Cardiac fibroblast (primary cell): ENCODE measurements at regions not wholly inside any gene's neighbourhood (a gene's known extent, or its start where the extent isn't known, plus 50 kb on each side); places are given as distances from the start of the nearest gene placed in this dataset.

Experiments
- DNase-seq, 2 donors: peaks; one replicate each; pipeline versions ENCODE4 v3.0.0 to v3.0.0-alpha.2; 2010; ENCODE audit warnings: low read depth in 2 of 2
- H3K4me3 ChIP-seq, 2 donors: replicated peaks in 1 of 2; 1 replicate in 1 of 2; 2 replicates in 1 of 2; pipeline ENCODE4 v1.5.1; 2011; ENCODE audit warnings: low read depth in 2 of 2, low read length in 2 of 2, mild to moderate bottlenecking in 2 of 2, moderate library complexity in 1 of 2
- TF ChIP-seq, protein P1 (sequence below): IDR thresholded peaks from one replicate; pipeline ENCODE4 v1.5.1; 2011; ENCODE audit warnings: low read depth, mild to moderate bottlenecking, low read length, inconsistent platforms

DNA sequence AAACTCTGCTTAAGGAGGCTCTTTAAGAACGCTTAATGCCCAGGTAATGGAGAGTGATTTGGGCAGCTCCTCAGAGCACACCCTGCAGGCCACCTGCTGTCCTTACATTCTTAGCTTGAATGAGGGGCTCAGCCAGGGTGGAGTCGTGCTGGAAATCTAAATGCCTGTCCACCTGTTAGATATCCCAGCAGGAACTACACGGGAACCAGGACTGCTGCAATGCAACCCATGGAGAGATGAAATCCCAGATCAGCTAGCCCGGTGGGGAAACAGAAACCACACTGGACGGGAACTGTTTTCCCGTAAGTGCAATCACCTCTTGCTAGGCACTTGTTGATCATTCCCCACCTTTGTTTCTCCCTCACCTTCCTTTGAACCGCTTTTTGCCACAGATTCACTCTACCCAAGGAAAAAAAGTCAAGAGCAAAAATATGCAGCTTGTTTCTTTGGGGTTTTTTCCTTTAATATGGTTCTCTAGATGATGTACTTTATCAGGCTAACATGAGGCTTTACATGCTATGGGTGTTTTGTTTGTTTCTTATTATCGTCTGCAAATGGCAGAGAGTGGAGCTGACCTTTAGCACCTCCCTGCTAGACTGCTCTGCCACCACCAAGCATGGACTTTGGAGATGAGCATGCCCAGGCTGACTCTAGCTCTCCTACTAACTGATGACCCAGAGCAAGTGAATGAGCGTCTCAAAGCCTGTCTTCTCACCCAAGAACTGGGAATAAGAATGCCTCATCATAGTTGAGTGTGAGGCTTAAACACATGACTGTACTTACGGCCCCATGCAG lies 125.9 kb upstream of the TNFAIP3 start:
- TF ChIP-seq, protein P1, sequence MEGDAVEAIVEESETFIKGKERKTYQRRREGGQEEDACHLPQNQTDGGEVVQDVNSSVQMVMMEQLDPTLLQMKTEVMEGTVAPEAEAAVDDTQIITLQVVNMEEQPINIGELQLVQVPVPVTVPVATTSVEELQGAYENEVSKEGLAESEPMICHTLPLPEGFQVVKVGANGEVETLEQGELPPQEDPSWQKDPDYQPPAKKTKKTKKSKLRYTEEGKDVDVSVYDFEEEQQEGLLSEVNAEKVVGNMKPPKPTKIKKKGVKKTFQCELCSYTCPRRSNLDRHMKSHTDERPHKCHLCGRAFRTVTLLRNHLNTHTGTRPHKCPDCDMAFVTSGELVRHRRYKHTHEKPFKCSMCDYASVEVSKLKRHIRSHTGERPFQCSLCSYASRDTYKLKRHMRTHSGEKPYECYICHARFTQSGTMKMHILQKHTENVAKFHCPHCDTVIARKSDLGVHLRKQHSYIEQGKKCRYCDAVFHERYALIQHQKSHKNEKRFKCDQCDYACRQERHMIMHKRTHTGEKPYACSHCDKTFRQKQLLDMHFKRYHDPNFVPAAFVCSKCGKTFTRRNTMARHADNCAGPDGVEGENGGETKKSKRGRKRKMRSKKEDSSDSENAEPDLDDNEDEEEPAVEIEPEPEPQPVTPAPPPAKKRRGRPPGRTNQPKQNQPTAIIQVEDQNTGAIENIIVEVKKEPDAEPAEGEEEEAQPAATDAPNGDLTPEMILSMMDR, result no peak
- no peak for DNase-seq
- no peak overlapping the region for H3K4me3 ChIP-seq

DNA sequence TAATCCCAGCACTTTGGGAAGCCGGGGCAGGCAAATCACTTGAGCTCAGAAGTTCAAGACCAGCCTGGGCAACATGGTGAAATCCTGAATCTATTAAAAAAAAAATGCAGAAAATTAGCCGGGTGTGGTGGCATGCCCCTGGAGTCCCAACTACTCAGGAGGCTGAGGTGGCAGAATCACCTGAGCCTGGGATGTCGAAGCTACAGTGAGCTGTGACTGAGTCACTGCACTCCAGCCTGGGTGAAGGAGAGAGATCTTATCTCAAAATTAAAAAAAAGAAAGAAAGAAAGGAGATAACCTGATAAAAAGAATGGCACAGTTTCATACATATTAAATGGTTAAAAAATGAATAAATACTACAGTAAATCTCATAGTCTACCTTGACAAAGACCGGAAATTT lies 123.6 kb upstream of the TNFAIP3 start:
- TF ChIP-seq, protein P1, result no peak
- H3K4me3 ChIP-seq, result no peak overlapping the region
- no peak for DNase-seq

DNA sequence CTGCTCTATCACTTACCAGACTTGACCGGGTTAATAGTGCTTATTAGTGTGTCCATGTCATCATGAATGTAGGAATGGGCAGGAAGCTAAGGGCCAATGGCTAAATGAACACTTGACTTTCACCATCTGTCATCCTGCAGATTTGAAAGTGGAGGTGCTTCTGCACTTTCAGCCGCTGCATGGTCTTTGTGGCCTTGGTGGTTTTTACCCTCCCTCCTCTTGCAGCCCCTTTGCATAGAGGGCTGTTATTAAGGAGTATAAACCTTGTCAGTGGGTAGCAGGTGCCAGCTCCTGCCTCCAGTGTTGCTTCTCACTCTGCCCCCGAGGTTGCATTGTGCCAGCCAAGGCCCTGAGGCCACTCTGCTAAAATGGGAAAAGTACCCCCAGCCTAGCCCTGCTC lies 122.2 kb upstream of the TNFAIP3 start:
- DNase-seq, result no peak
- H3K4me3 ChIP-seq, result no peak overlapping the region
- TF ChIP-seq, protein P1, result no peak

DNA sequence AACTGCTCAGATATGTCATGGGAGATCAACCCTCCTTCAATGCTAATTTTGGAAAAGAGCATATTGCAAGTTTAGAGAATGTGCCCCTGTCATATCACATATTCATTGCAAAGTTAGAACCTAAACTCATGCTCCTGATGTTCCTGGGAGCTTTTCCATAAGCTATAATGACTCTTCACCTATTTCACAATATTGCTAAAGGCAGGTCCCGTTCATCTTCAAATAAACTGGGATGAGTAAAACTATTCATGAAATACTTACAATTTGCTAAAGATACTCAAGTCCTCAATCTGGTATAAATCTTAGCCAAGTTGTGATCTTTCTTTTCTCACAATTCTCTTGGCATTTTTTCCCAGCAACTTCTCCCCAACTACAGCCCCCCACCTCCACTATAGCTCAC lies 121.7 kb upstream of the TNFAIP3 start:
- TF ChIP-seq, protein P1, result no peak
- DNase-seq, result no peak
- no peak overlapping the region for H3K4me3 ChIP-seq

DNA sequence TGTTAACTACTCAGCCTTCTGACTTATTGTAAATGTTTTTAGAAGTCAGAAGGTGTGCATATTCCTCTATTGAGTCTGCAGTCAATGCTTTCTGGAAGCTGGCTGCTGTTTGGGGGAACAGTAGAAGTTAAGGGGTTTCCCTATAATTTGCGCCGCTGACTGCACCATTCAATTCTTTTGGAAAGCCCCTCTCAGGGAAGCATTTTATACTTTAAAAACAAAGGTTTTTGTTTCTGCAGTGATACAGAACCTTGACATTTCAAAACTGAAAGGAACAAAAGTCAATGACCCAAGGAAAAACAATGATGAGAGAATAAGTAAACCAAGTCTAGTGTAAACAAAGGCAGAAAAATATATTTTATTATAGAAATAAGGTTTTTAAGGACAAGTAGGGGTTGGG lies 120.8 kb upstream of the TNFAIP3 start:
- H3K4me3 ChIP-seq, result no peak overlapping the region
- TF ChIP-seq, protein P1, result no peak
- DNase-seq, result no peak

DNA sequence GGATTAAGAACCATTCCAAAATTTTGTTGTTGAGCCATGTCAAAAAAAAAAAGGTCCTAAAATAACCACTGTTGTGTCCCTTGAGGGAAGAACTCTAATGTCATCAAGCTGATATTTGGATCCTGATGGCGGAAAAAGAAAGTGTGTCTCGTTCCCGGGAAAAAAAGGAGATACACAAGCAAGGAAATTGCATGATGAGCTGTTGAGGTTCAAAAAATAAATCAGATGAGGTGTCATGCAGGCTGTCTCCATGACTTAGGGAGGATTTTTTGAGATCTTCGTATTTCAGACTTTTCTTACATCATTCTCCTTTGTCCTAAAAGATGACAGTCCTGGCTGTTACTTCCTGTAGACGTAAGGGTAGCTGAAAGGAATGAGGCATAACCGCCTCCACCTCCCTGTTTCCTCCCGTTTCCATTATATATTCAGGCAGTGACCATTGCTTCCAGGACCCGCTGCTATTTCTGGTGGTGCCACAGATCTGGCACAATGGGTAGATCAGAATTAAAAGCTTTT lies 117.3 kb upstream of the TNFAIP3 start:
- H3K4me3 ChIP-seq, result no peak overlapping the region
- TF ChIP-seq, protein P1, result no peak
- DNase-seq, result peak; percentile 34 to 84
